SK-N-SH (cell line): ENCODE measurements at regions not wholly inside any gene's neighbourhood (a gene's known extent, or its start where the extent isn't known, plus 50 kb on each side); places are given as distances from the start of the nearest gene placed in this dataset.

Source experiments
- CTCF ChIA-PET: fragments of 300-600, 350-600 bp; formaldehyde crosslinking; extraction: SDS; loops from one replicate; lab custom pipeline; 2021; lab: Yijun Ruan, JAX
- POLR2A ChIA-PET: fragments of 350-600 bp; sonication (Branson Sonifier 250); formaldehyde crosslinking; extraction: SDS; loops from one replicate; lab custom pipeline; 2020; ENCODE audit warnings: antibody characterized with exemption, inconsistent platforms; lab: Yijun Ruan, JAX
- DNase-seq: peaks from one replicate; pipeline ENCODE4 v3.0.0; 2012
- H2AFZ ChIP-seq: fragments of 200-600 bp; sonication (generic); 2 replicates; pipeline ENCODE4 v1.8.1; 2016; ENCODE audit warnings: antibody characterized with exemption, mild to moderate bottlenecking, low read depth
- H3F3A ChIP-seq: fragments of 200-600 bp; sonication (generic); replicated peaks from 2 replicates; pipeline ENCODE3; 2016; ENCODE audit warnings: antibody characterized with exemption, mild to moderate bottlenecking; ENCODE audit not compliant: insufficient read depth
- H3K27ac ChIP-seq, 2 experiments: fragments of 200-500 bp in 1 of 2; fragments of 200-600 bp in 1 of 2; sonication (Bioruptor generic) in 1 of 2; sonication (generic), shearing (Covaris generic) in 1 of 2; 2 replicates each; pipeline versions ENCODE4 v1.5.1 to v1.6.1; 2014 to 2016; ENCODE audit warnings: low read depth in 2 of 2, inconsistent platforms in 1 of 2, low read length in 1 of 2, mild to moderate bottlenecking in 1 of 2, mixed read lengths in 1 of 2
- H3K27me3 ChIP-seq: fragments of 200-600 bp; sonication (generic), shearing (Covaris generic); 2 replicates; pipeline ENCODE4 v1.6.1; 2016; ENCODE audit warnings: mixed run types; ENCODE audit not compliant: insufficient read depth
- H3K36me3 ChIP-seq, 2 experiments: fragments of 200-500 bp in 1 of 2; fragments of 200-600 bp in 1 of 2; sonication (Bioruptor generic) in 1 of 2; sonication (generic) in 1 of 2; replicated peaks in 1 of 2; 2 replicates each; pipeline versions ENCODE3 to v1.5.1; 2014 to 2016; ENCODE audit warnings: low read length in 1 of 2, mild to moderate bottlenecking in 1 of 2; ENCODE audit not compliant: insufficient read depth in 2 of 2, control insufficient read depth in 1 of 2
- H3K4me1 ChIP-seq, 2 experiments: fragments of 200-500 bp in 1 of 2; fragments of 200-600 bp in 1 of 2; sonication (Bioruptor generic) in 1 of 2; sonication (generic), shearing (Covaris generic) in 1 of 2; 2 replicates each; pipeline versions ENCODE4 v1.5.1 to v1.6.1; 2014 to 2016; ENCODE audit warnings: low read depth in 1 of 2, low read length in 1 of 2, mixed run types in 1 of 2; ENCODE audit not compliant: insufficient read depth in 2 of 2, control insufficient read depth in 1 of 2
- H3K4me2 ChIP-seq: fragments of 200-600 bp; sonication (generic), shearing (Covaris generic); 2 replicates; pipeline ENCODE4 v1.6.1; 2017; ENCODE audit warnings: mixed run types
- H3K4me3 ChIP-seq, 2 experiments: fragments of 200-500 bp in 1 of 2; fragments of 200-600 bp in 1 of 2; sonication (Bioruptor generic) in 1 of 2; sonication (generic), shearing (Covaris generic) in 1 of 2; 2 replicates each; pipeline versions ENCODE4 v1.5.1 to v1.8.1; 2014 to 2016; ENCODE audit warnings: low read depth in 2 of 2, inconsistent platforms in 1 of 2, low read length in 1 of 2, mild to moderate bottlenecking in 1 of 2, mixed read lengths in 1 of 2, moderate library complexity in 1 of 2
- H3K79me2 ChIP-seq: fragments of 200-600 bp; sonication (generic); 2 replicates; pipeline ENCODE4 v1.8.1; 2017; ENCODE audit warnings: mild to moderate bottlenecking; ENCODE audit not compliant: insufficient read depth
- H3K9ac ChIP-seq: fragments of 200-600 bp; sonication (generic); 2 replicates; pipeline ENCODE4 v1.6.1; 2017; ENCODE audit warnings: mixed run types
- H3K9me2 ChIP-seq: fragments of 200-600 bp; sonication (generic); 2 replicates; pipeline ENCODE4 v1.6.1; 2017; ENCODE audit warnings: mixed run types
- H3K9me3 ChIP-seq: fragments of 200-600 bp; sonication (generic); 2 replicates; pipeline ENCODE4 v1.6.1; 2017; ENCODE audit warnings: mixed run types, mild to moderate bottlenecking, moderate library complexity
- H4K20me1 ChIP-seq: fragments of 200-600 bp; sonication (generic); 2 replicates; pipeline ENCODE4 v1.6.1; 2017; ENCODE audit warnings: mild to moderate bottlenecking, mixed run types; ENCODE audit not compliant: insufficient read depth
- EP300 ChIP-seq, 2 experiments: IDR thresholded peaks; 2 replicates each; pipeline versions ENCODE4 v1.4.0 to v1.6.1; 2012; ENCODE audit warnings: borderline replicate concordance in 1 of 2, low read depth in 1 of 2, low read length in 1 of 2
- GATA2 ChIP-seq: sonication (generic); formaldehyde crosslinking; IDR thresholded peaks from 2 replicates; pipeline ENCODE4 v1.5.0; 2020; ENCODE audit warnings: mild to moderate bottlenecking, missing genetic modification reagents
- JUND ChIP-seq: IDR thresholded peaks from 2 replicates; pipeline ENCODE4 v1.4.0; 2012
- NFIC ChIP-seq: IDR thresholded peaks from 2 replicates; pipeline ENCODE4 v1.4.0; 2012; ENCODE audit warnings: borderline replicate concordance
- RCOR1 ChIP-seq: fragments of 150-350 bp; IDR thresholded peaks from 2 replicates; pipeline ENCODE4 v1.6.1; 2017; ENCODE audit warnings: antibody characterized with exemption, low read length
- TAF1 ChIP-seq: IDR thresholded peaks from 2 replicates; pipeline ENCODE4 v1.6.1; 2012; ENCODE audit warnings: low read depth, mild to moderate bottlenecking, low read length, moderate library complexity, borderline replicate concordance
- WGBS: methylation state at CpG from one replicate; pipeline ENCODE4 v1.1.6; 2017; ENCODE audit warnings: low lambda C conversion rate; 5-methylcytosine and 5-hydroxymethylcytosine counted together
- TF ChIP-seq, protein P1 (sequence below): IDR thresholded peaks from 2 replicates; pipeline ENCODE4 v1.6.1; 2012; ENCODE audit warnings: mild to moderate bottlenecking, low read depth, low read length, moderate library complexity
- TF ChIP-seq, protein P2 (sequence below): IDR thresholded peaks from 2 replicates; pipeline ENCODE4 v1.4.0; 2012; ENCODE audit warnings: low read depth, borderline replicate concordance

DNA sequence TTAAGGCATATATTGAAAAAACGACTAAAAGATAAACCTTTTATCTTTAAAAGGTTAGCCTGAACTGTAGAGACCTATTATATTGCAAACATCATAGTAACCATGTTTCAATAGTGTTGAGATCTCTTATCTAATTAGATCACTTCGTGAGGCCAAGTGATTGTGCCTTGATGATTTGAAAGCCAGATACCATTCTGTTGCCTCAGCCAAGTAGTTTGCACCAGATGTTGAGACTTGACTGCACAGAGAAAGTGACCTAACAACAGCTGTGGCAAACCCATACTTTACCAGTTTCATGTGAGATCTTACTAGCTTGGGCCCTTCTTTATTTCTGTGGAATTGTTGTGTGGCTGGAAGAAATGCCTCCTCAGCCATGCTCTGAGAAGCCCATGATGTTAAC is 717.3 kb downstream of the KCNJ2 start:
- H4K20me1 ChIP-seq = no peaks in the 10 kb centered on the region
- WGBS = 8% methylated on average over 2 of the region's 2 CpGs
- no peaks in the 10 kb centered on the region for H3K27me3 ChIP-seq
- CTCF ChIA-PET = interaction anchor here (0.7 to 1.4 kb wide), 2 partner anchors 17 to 120 kb away, joined by 3 to 7 read pairs; no protein-coding TSS in a partner anchor
- peak; percentile 48; the same call in 1 of the 2 replicates for TF ChIP-seq RCOR1
- TF ChIP-seq GATA2 (CRISPR knock-in tag) = peak; percentile 74
- TF ChIP-seq, protein P1, sequence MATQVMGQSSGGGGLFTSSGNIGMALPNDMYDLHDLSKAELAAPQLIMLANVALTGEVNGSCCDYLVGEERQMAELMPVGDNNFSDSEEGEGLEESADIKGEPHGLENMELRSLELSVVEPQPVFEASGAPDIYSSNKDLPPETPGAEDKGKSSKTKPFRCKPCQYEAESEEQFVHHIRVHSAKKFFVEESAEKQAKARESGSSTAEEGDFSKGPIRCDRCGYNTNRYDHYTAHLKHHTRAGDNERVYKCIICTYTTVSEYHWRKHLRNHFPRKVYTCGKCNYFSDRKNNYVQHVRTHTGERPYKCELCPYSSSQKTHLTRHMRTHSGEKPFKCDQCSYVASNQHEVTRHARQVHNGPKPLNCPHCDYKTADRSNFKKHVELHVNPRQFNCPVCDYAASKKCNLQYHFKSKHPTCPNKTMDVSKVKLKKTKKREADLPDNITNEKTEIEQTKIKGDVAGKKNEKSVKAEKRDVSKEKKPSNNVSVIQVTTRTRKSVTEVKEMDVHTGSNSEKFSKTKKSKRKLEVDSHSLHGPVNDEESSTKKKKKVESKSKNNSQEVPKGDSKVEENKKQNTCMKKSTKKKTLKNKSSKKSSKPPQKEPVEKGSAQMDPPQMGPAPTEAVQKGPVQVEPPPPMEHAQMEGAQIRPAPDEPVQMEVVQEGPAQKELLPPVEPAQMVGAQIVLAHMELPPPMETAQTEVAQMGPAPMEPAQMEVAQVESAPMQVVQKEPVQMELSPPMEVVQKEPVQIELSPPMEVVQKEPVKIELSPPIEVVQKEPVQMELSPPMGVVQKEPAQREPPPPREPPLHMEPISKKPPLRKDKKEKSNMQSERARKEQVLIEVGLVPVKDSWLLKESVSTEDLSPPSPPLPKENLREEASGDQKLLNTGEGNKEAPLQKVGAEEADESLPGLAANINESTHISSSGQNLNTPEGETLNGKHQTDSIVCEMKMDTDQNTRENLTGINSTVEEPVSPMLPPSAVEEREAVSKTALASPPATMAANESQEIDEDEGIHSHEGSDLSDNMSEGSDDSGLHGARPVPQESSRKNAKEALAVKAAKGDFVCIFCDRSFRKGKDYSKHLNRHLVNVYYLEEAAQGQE = no peak
- TF ChIP-seq EP300 (IDR thresholded peaks at IDR 0.05; ENCODE audit: borderline replicate concordance in 1 of 2, low read depth in 1 of 2, low read length in 1 of 2) = peak in 1 of 2 experiments; percentile 53; a peak in 1 of 4 replicates
- H2AFZ ChIP-seq = no peak overlapping the region
- H3K4me2 ChIP-seq = no peak overlapping the region
- no peak for DNase-seq
- no peaks in the 10 kb centered on the region for H3K9me2 ChIP-seq
- H3K9me3 ChIP-seq = no peaks in the 10 kb centered on the region
- no peaks in the 10 kb centered on the region for H3K36me3 ChIP-seq
- H3K27ac ChIP-seq = no peak overlapping the region
- no peak overlapping the region for H3K9ac ChIP-seq
- no peaks in the 10 kb centered on the region for H3K79me2 ChIP-seq
- no peaks in the 10 kb centered on the region for H3F3A ChIP-seq
- POLR2A ChIA-PET = no interaction called here
- no peak overlapping the region for H3K4me3 ChIP-seq
- H3K4me1 ChIP-seq = peaks cover 0 to 2% of the 10 kb centered on the region in 2 experiments; a peak in 1 of 4 replicates

DNA sequence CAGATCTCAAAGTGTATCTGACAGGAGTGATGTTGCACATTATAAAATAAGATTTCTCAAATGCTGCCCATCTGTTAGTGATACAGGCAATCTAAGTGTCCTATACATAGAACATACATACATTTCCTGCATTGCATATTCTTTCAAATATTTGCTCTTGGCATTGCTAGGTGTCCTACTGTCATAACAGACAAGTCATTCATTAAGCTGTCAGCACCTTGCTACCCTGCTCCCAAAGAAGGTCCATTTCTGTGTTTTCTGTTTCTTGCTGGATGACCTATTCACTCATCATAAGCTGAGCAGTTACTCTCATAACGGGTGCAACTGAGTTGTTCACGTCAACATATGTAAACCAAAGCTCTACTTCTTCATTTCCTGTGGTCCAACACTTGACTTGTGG is 719.0 kb downstream of the KCNJ2 start:
- H3K4me2 ChIP-seq = no peak overlapping the region
- CTCF ChIA-PET = interaction anchor here (0.6 to 1.7 kb wide), 5 partner anchors 8 to 1652 kb away, joined by 3 to 6 read pairs (median 3); no protein-coding TSS in a partner anchor
- H3K9me2 ChIP-seq = no peaks in the 10 kb centered on the region
- H3K9me3 ChIP-seq = no peaks in the 10 kb centered on the region
- H2AFZ ChIP-seq = no peak overlapping the region
- no peak overlapping the region for H3K4me3 ChIP-seq
- TF ChIP-seq NFIC (no peak), JUND (no peak), TAF1 (no peak)
- TF ChIP-seq, protein P2, sequence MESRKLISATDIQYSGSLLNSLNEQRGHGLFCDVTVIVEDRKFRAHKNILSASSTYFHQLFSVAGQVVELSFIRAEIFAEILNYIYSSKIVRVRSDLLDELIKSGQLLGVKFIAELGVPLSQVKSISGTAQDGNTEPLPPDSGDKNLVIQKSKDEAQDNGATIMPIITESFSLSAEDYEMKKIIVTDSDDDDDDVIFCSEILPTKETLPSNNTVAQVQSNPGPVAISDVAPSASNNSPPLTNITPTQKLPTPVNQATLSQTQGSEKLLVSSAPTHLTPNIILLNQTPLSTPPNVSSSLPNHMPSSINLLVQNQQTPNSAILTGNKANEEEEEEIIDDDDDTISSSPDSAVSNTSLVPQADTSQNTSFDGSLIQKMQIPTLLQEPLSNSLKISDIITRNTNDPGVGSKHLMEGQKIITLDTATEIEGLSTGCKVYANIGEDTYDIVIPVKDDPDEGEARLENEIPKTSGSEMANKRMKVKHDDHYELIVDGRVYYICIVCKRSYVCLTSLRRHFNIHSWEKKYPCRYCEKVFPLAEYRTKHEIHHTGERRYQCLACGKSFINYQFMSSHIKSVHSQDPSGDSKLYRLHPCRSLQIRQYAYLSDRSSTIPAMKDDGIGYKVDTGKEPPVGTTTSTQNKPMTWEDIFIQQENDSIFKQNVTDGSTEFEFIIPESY = no peak
- TF ChIP-seq, protein P1 = no peak
- H3K79me2 ChIP-seq = no peaks in the 10 kb centered on the region
- no peaks in the 10 kb centered on the region for H3F3A ChIP-seq
- POLR2A ChIA-PET = no interaction called here
- peaks cover 0 to 2% of the 10 kb centered on the region in 2 experiments; a peak in 1 of 4 replicates for H3K4me1 ChIP-seq
- no peak overlapping the region for H3K27ac ChIP-seq
- H3K27me3 ChIP-seq = no peaks in the 10 kb centered on the region
- no peak overlapping the region for H3K9ac ChIP-seq
- H4K20me1 ChIP-seq = no peaks in the 10 kb centered on the region
- WGBS = 33% methylated on average over 2 of the region's 2 CpGs
- no peak for DNase-seq
- no peaks in the 10 kb centered on the region for H3K36me3 ChIP-seq
